ENCODE measurements at regions not wholly inside any gene's neighbourhood (a gene's known extent, or its start where the extent isn't known, plus 50 kb on each side); places are given as distances from the start of the nearest gene placed in this dataset.

- no TSS peak for BruUV-seq (replicated peaks)
- TF ChIP-seq CTCF (conservative IDR thresholded peaks at IDR 0.05; ENCODE audit: low read depth, low read length) (no peak), EZH2 (IDR thresholded peaks at IDR 0.05; ENCODE audit: low read length, unreplicated experiment) (no peak), EZH2phosphoT487 (IDR thresholded peaks at IDR 0.05; ENCODE audit: borderline replicate concordance, low read length) (no peak)
- Histone ChIP-seq H3K4me1 (ENCODE audit: insufficient read depth, low read length) (no peaks in the 10 kb centered on the region), H3K4me3 (ENCODE audit: low read length) (no peak overlapping the region), H3K36me3 (ENCODE audit: low read depth, low read length) (no peaks in the 10 kb centered on the region), H3K4me2 (ENCODE audit: low read length) (no peak overlapping the region), H4K20me1 (ENCODE audit: low read length) (no peaks in the 10 kb centered on the region), H3F3A (ENCODE audit: low read length, unreplicated experiment) (no peaks in the 10 kb centered on the region), H2AFZ (ENCODE audit: low read length) (no peak overlapping the region), H3K79me2 (ENCODE audit: low read length) (no peaks in the 10 kb centered on the region), H3K27ac (ENCODE audit: low read length) (no peak overlapping the region), H3K9me2 (replicated peaks; ENCODE audit: low read length) (no peaks in the 10 kb centered on the region), H3K27me3 (ENCODE audit: low read length) (peaks cover 80% of the 10 kb centered on the region), H3K9ac (ENCODE audit: low read length) (no peak overlapping the region), H3K9me3 (ENCODE audit: low read length) (no peaks in the 10 kb centered on the region)
- CTCF ChIA-PET = no interaction called here
- ATAC-seq (no peak), DNase-seq (no peak)
- POLR2A ChIA-PET (ENCODE audit: unreplicated experiment) = no interaction called here
- intact Hi-C loops (cut with micrococcal nuclease) = no loop called here
Measured at GRCh38 chr21:38599381-38599975, 101.2 kb upstream of the ERG start.

- H3K9me2 ChIP-seq (replicated peaks; ENCODE audit: low read length) = no peaks in the 10 kb centered on the region
- DNase-seq (no peak), ATAC-seq (no peak)
- no peaks in the 10 kb centered on the region for H4K20me1 ChIP-seq (ENCODE audit: low read length)
- H3K79me2 ChIP-seq (ENCODE audit: low read length) = no peaks in the 10 kb centered on the region
- H3K27me3 ChIP-seq (ENCODE audit: low read length) = peaks cover 80% of the 10 kb centered on the region
- TF ChIP-seq EZH2phosphoT487 (IDR thresholded peaks at IDR 0.05; ENCODE audit: borderline replicate concordance, low read length) = no peak
- TF ChIP-seq EZH2 (IDR thresholded peaks at IDR 0.05; ENCODE audit: low read length, unreplicated experiment) = no peak
- TF ChIP-seq CTCF (conservative IDR thresholded peaks at IDR 0.05; ENCODE audit: low read depth, low read length) = no peak
- no peak overlapping the region for H3K4me2 ChIP-seq (ENCODE audit: low read length)
- ChIA-PET CTCF (no interaction called here), POLR2A (ENCODE audit: unreplicated experiment) (no interaction called here)
- no peak overlapping the region for H3K27ac ChIP-seq (ENCODE audit: low read length)
- no peaks in the 10 kb centered on the region for H3K9me3 ChIP-seq (ENCODE audit: low read length)
- no TSS peak for BruUV-seq (replicated peaks)
- no peaks in the 10 kb centered on the region for H3K4me1 ChIP-seq (ENCODE audit: insufficient read depth, low read length)
- intact Hi-C loops (cut with micrococcal nuclease) = no loop called here
- no peak overlapping the region for H2AFZ ChIP-seq (ENCODE audit: low read length)
- no peaks in the 10 kb centered on the region for H3K36me3 ChIP-seq (ENCODE audit: low read depth, low read length)
- no peak overlapping the region for H3K9ac ChIP-seq (ENCODE audit: low read length)
- H3F3A ChIP-seq (ENCODE audit: low read length, unreplicated experiment) = no peaks in the 10 kb centered on the region
- no peak overlapping the region for H3K4me3 ChIP-seq (ENCODE audit: low read length)
Measured at GRCh38 chr21:38600106-38600505, 101.8 kb upstream of the ERG start.

- intact Hi-C loops (cut with micrococcal nuclease) = no loop called here
- no peak for DNase-seq
- ATAC-seq = no peak
- TF ChIP-seq EZH2phosphoT487 (IDR thresholded peaks at IDR 0.05; ENCODE audit: borderline replicate concordance, low read length) (no peak), CTCF (conservative IDR thresholded peaks at IDR 0.05; ENCODE audit: low read depth, low read length) (no peak), EZH2 (IDR thresholded peaks at IDR 0.05; ENCODE audit: low read length, unreplicated experiment) (no peak)
- Histone ChIP-seq H3K9me3 (ENCODE audit: low read length) (no peaks in the 10 kb centered on the region), H3K4me2 (ENCODE audit: low read length) (no peak overlapping the region), H2AFZ (ENCODE audit: low read length) (no peak overlapping the region), H4K20me1 (ENCODE audit: low read length) (no peaks in the 10 kb centered on the region), H3K27ac (ENCODE audit: low read length) (no peak overlapping the region), H3K36me3 (ENCODE audit: low read depth, low read length) (no peaks in the 10 kb centered on the region), H3K27me3 (ENCODE audit: low read length) (peaks cover 87% of the 10 kb centered on the region), H3K4me1 (ENCODE audit: insufficient read depth, low read length) (no peaks in the 10 kb centered on the region), H3K79me2 (ENCODE audit: low read length) (no peaks in the 10 kb centered on the region), H3K9me2 (replicated peaks; ENCODE audit: low read length) (no peaks in the 10 kb centered on the region), H3F3A (ENCODE audit: low read length, unreplicated experiment) (no peaks in the 10 kb centered on the region), H3K4me3 (ENCODE audit: low read length) (no peak overlapping the region), H3K9ac (ENCODE audit: low read length) (no peak overlapping the region)
- CTCF ChIA-PET = no interaction called here
- no TSS peak for BruUV-seq (replicated peaks)
- POLR2A ChIA-PET (ENCODE audit: unreplicated experiment) = no interaction called here
Measured at GRCh38 chr21:38605236-38605635, 107.0 kb upstream of the ERG start.
